ENCODE measurements at regions not wholly inside any gene's neighbourhood (a gene's known extent, or its start where the extent isn't known, plus 50 kb on each side); places are given as distances from the start of the nearest gene placed in this dataset.

DNA sequence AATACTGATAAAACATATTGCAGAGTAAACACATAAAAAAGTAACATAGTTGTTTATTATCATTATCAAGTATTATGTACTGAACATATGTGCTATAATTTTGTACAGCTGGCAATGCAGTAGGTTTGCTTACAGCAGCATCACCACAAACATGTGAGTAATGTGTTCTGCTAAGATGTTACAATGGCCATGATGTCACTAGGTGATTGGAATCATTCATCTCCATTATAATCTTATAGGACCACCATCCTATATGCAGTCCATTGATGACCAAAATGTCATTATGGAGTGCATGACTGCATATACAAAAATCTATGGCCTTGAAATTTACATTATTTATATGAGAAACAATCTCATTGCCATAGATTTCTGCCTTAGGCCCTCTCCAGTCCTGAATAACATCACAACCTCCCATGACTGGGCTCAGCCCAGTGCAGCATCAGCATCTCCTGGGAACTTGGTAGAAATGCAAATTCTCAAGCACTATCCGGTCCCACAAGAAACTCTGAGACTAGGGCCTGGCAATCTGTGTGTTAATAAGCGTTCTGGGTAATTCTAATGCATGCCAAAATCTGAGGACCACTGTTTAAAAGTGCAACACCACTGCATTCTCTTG, 352.0 kb upstream of the MARCKS start:
- TF ChIP-seq POLR2A (IDR thresholded peaks at IDR 0.05; ENCODE audit: low read length) (no peak), GATA1 (IDR thresholded peaks at IDR 0.05; ENCODE audit: low read depth, low read length) (no peak)
